Smooth muscle cell (in vitro differentiated cells): ENCODE measurements at regions not wholly inside any gene's neighbourhood (a gene's known extent, or its start where the extent isn't known, plus 50 kb on each side); places are given as distances from the start of the nearest gene placed in this dataset.

ENCODE experiments used
- DNase-seq: peaks from one replicate; lab custom pipeline; 2025; ENCODE audit not compliant: unreplicated experiment; lab: John Stamatoyannopoulos, UW
- H2AFZ ChIP-seq: fragments of 200-600 bp; sonication (generic); 2 replicates; pipeline ENCODE4 v1.6.0; 2016; ENCODE audit warnings: antibody characterized with exemption, low read depth, mild to moderate bottlenecking
- H3F3A ChIP-seq: fragments of 200-600 bp; sonication (generic); 2 replicates; pipeline ENCODE4 v1.6.0; 2017; ENCODE audit warnings: antibody characterized with exemption, low read depth
- H3K27ac ChIP-seq: fragments of 200-600 bp; sonication (generic); 2 replicates; pipeline ENCODE4 v1.5.1; 2016; ENCODE audit warnings: low read depth, mild to moderate bottlenecking
- H3K27me3 ChIP-seq: fragments of 200-600 bp; sonication (generic); 2 replicates; pipeline ENCODE4 v1.6.1; 2016; ENCODE audit warnings: low read depth, mild to moderate bottlenecking
- H3K36me3 ChIP-seq: fragments of 200-600 bp; sonication (generic); 2 replicates; pipeline ENCODE4 v1.5.1; 2016; ENCODE audit warnings: low read depth
- H3K4me1 ChIP-seq: fragments of 200-600 bp; sonication (generic); 2 replicates; pipeline ENCODE4 v1.5.1; 2016; ENCODE audit warnings: low read depth
- H3K4me2 ChIP-seq: fragments of 200-600 bp; sonication (generic); 2 replicates; pipeline ENCODE4 v1.6.0; 2016; ENCODE audit warnings: mild to moderate bottlenecking
- H3K4me3 ChIP-seq: fragments of 200-600 bp; sonication (generic); 2 replicates; pipeline ENCODE4 v1.5.1; 2016; ENCODE audit warnings: mild to moderate bottlenecking
- H3K79me2 ChIP-seq: fragments of 200-600 bp; sonication (generic); 2 replicates; pipeline ENCODE4 v1.6.0; 2016; ENCODE audit warnings: low read depth, mild to moderate bottlenecking
- H3K9ac ChIP-seq: fragments of 200-600 bp; sonication (generic); 2 replicates; pipeline ENCODE4 v1.6.0; 2016; ENCODE audit warnings: low read depth
- H3K9me3 ChIP-seq: fragments of 200-600 bp; sonication (generic); replicated peaks from 2 replicates; pipeline ENCODE4 v1.5.1; 2016; ENCODE audit warnings: low read depth
- H4K20me1 ChIP-seq: fragments of 200-600 bp; sonication (generic); 2 replicates; pipeline ENCODE4 v1.6.0; 2016; ENCODE audit warnings: low read depth
- WGBS: methylation state at CpG from one replicate; pipeline ENCODE4 v1.1.7; 2016; ENCODE audit warnings: low lambda C conversion rate; 5-methylcytosine and 5-hydroxymethylcytosine counted together
- TF ChIP-seq, protein P1 (sequence below): fragments of 200-600 bp; sonication (generic); IDR thresholded peaks from 2 replicates; pipeline ENCODE4 v1.5.1; 2017; ENCODE audit warnings: borderline replicate concordance, mild to moderate bottlenecking, antibody characterized with exemption; ENCODE audit not compliant: insufficient read depth, poor library complexity, severe bottlenecking

DNA sequence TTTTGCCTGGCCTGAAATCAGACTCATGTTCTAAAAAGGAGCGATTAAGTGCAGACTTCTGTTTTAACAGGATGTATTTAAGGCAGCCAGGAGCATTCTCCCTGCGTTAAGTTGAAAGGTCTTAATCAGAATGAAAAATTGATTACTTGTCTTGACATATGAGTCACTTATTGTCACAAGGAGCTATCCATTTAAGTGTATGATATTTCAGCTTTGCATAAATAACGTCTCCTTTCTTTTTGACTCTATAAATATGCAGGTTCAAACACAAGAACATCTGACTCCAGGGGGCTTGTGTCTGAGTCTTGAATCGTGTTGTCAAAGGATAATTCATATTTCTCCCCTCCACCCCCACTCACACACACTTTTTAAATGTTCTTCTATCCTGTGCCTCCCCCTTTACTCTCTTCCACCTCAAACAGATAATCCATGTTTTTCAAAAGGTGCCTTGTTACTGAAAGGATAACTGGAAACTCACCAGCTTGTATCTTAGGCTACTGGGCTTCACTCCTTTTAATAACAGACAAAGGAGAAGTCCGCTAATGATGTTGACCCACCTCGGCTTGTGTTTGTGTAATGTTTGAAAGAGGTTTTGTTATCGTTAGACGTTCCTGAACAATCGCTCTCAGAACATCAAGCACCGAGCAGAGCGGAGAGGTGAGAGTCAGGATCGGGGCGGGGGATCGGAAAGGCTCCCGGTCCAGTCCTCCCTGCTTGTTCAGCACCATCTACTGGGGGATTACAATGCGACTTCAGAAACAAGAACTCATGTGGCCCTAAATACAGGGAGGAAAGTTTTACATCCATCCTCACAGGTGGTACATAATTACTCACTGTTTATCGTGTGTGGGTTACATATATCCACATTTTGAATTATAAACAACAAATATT is 107.5 kb upstream of the RPL34 start:
- no peaks in the 10 kb centered on the region for H3F3A ChIP-seq
- H3K4me1 ChIP-seq, result no peaks in the 10 kb centered on the region
- TF ChIP-seq, protein P1, sequence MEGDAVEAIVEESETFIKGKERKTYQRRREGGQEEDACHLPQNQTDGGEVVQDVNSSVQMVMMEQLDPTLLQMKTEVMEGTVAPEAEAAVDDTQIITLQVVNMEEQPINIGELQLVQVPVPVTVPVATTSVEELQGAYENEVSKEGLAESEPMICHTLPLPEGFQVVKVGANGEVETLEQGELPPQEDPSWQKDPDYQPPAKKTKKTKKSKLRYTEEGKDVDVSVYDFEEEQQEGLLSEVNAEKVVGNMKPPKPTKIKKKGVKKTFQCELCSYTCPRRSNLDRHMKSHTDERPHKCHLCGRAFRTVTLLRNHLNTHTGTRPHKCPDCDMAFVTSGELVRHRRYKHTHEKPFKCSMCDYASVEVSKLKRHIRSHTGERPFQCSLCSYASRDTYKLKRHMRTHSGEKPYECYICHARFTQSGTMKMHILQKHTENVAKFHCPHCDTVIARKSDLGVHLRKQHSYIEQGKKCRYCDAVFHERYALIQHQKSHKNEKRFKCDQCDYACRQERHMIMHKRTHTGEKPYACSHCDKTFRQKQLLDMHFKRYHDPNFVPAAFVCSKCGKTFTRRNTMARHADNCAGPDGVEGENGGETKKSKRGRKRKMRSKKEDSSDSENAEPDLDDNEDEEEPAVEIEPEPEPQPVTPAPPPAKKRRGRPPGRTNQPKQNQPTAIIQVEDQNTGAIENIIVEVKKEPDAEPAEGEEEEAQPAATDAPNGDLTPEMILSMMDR, result peak; percentile 46
- H4K20me1 ChIP-seq, result no peaks in the 10 kb centered on the region
- WGBS, result 35% methylated on average over 17 of the region's 17 CpGs
- H3K27ac ChIP-seq, result no peak overlapping the region
- H3K27me3 ChIP-seq, result no peaks in the 10 kb centered on the region
- H3K9ac ChIP-seq, result no peak overlapping the region
- H3K4me2 ChIP-seq, result peak overlapping the region; percentile 65
- H3K4me3 ChIP-seq, result peak overlapping the region; percentile 31
- peak; percentile 1 for DNase-seq
- no peaks in the 10 kb centered on the region for H3K79me2 ChIP-seq
- no peak overlapping the region for H2AFZ ChIP-seq
- no peaks in the 10 kb centered on the region for H3K36me3 ChIP-seq
- no peaks in the 10 kb centered on the region for H3K9me3 ChIP-seq

DNA sequence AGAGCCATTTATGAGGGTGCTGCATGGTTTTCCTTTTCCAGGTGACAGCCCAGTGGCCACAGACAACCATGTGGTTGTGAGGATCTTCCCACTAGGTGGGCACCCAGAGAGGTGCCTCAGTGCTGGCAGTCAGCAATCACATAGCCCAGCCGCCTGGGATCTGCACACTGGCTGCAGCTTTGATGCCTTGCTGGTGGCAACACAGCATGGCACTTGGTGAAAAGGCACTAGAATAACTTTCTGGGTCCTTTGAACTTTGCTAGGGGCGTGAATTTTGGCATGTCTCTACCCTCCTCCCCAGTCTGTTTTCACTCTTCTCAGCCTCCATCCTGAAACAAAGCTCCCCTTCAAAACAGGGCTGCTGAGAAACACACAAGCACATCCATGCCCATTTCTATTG is 108.8 kb upstream of the RPL34 start:
- Histone ChIP-seq H3K4me1 (no peaks in the 10 kb centered on the region), H3K27me3 (no peaks in the 10 kb centered on the region), H3K79me2 (no peaks in the 10 kb centered on the region), H3K4me2 (no peak overlapping the region), H2AFZ (no peak overlapping the region), H3K9ac (no peak overlapping the region), H4K20me1 (no peaks in the 10 kb centered on the region), H3F3A (no peaks in the 10 kb centered on the region), H3K36me3 (no peaks in the 10 kb centered on the region), H3K27ac (no peak overlapping the region), H3K4me3 (no peak overlapping the region), H3K9me3 (no peaks in the 10 kb centered on the region)
- WGBS, result 93% methylated on average over 2 of the region's 2 CpGs
- TF ChIP-seq, protein P1, result no peak
- no peak for DNase-seq

DNA sequence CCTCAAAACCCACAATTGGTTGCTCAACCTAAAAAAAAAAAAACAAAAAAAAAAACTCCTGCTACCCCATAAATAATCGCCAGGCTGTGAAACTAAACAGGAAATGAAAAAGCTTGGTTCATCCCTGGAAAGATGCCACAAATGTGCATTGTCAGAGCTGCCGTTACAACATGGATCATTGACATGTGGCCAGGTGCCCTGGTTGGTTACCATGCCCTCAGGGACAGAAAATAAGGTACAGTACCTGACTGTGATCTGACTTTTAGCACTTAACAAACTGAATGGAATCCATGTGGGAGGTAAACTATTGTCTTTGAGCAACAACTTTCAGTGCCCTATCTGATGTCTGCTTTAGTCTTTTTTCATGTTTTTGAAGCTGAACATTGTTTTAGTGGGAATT is 118.0 kb upstream of the RPL34 start:
- no peak for DNase-seq
- Histone ChIP-seq H3K9me3 (no peaks in the 10 kb centered on the region), H3K9ac (no peak overlapping the region), H3K36me3 (no peaks in the 10 kb centered on the region), H3K79me2 (no peaks in the 10 kb centered on the region), H3K27ac (no peak overlapping the region), H3F3A (no peaks in the 10 kb centered on the region), H3K27me3 (no peaks in the 10 kb centered on the region), H3K4me2 (no peak overlapping the region), H2AFZ (no peak overlapping the region), H3K4me3 (no peak overlapping the region), H4K20me1 (no peaks in the 10 kb centered on the region), H3K4me1 (no peaks in the 10 kb centered on the region)
- TF ChIP-seq, protein P1, result no peak
- WGBS, result 77% methylated on average over 2 of the region's 2 CpGs

DNA sequence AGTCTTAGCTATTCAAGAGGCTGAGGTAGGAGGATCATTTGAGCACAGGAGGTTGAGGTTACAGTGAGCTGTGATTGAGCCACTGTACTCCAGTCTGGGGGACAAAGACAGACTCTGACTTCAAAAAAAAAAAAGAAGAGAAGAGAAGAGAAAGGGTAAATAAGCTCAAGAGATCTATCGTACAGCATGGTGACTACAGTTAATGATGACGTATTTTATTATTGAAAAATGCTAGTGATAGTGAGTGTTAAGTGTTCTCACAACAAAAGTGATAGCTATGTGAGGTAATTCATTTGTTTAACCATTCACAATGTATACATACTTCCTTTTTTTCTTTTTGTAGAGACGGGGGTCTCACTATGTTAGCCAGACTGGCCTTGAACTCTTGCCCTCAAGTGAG is 121.5 kb upstream of the RPL34 start:
- Histone ChIP-seq H3K4me3 (no peak overlapping the region), H4K20me1 (no peaks in the 10 kb centered on the region), H2AFZ (no peak overlapping the region), H3K27me3 (no peaks in the 10 kb centered on the region), H3K27ac (no peak overlapping the region), H3K4me1 (no peaks in the 10 kb centered on the region), H3K4me2 (no peak overlapping the region), H3F3A (no peaks in the 10 kb centered on the region), H3K79me2 (no peaks in the 10 kb centered on the region), H3K9me3 (peaks cover 4% of the 10 kb centered on the region), H3K36me3 (no peaks in the 10 kb centered on the region), H3K9ac (no peak overlapping the region)
- TF ChIP-seq, protein P1, result no peak
- DNase-seq, result no peak
- 91% methylated on average over 3 of the region's 3 CpGs for WGBS
